ENCODE measurements at regions not wholly inside any gene's neighbourhood (a gene's known extent, or its start where the extent isn't known, plus 50 kb on each side); places are given as distances from the start of the nearest gene placed in this dataset.

DNA sequence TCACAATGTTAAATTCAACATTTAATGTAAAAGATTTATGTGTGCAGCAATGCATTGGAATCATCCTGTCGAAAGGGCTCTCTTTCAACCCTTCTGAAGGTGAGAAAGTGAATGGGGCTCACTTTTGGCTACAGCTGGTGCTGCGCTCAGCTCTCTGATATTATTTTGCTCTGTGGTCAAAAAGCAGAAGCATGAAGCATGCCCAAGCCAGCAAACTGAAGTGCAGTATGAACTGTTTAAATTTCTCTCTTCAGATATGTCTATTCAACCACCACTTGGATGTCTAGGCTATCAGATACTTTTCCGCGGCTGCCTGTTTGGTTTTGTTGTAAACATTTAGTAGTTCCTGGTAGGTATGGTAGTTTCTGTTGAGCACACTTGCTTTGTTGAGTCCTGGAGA lies 216.9 kb upstream of the TMPRSS15 start:
- no peak for DNase-seq
- Mint-ChIP-seq H3K4me3 (no peak overlapping the region), H3K27ac (no peak overlapping the region), H3K9me3 (peaks cover 6 to 27% (median 10%) of the 10 kb centered on the region in 5 donors), H3K36me3 (no peaks in the 10 kb centered on the region), H3K27me3 (no peaks in the 10 kb centered on the region), H3K4me1 (no peaks in the 10 kb centered on the region)
- H3K4me3 ChIP-seq (ENCODE audit: low read length): no peak overlapping the region
- H3K27ac ChIP-seq (ENCODE audit: low read depth, low read length): no peak overlapping the region
- CTCF ChIA-PET: no interaction called here
- no peaks in the 10 kb centered on the region for H3K9me3 ChIP-seq (ENCODE audit: low read length)
- no peaks in the 10 kb centered on the region for H3K36me3 ChIP-seq (ENCODE audit: insufficient read depth, low read length)
- no peaks in the 10 kb centered on the region for H3K4me1 ChIP-seq (ENCODE audit: insufficient read depth, low read length)
- no peaks in the 10 kb centered on the region for H3K27me3 ChIP-seq (ENCODE audit: insufficient read depth, low read length, poor library complexity, severe bottlenecking)
- POLR2A ChIA-PET: no interaction called here

DNA sequence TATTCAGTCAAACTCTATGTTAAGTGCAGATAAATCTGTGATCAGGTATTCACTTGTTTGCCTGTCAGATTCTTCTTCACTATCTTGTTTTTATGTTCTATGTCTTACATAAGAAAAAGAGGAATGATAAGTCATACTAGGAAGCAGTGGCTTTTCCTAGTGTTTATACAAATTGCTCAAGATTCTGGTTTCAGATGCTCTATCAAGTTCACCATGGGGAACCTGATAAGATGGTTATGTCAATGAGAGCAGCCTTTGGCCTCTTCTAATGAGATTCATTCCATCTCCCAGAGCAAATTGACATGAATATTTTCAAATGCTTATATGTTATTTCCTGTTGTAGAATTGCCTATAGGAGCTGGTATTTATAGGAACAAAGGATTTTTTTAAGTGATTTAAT lies 218.8 kb upstream of the TMPRSS15 start:
- H3K4me3 ChIP-seq (ENCODE audit: low read length): no peak overlapping the region
- H3K9me3 Mint-ChIP-seq: peaks cover 6 to 32% (median 10%) of the 10 kb centered on the region in 5 donors
- H3K36me3 Mint-ChIP-seq: no peaks in the 10 kb centered on the region
- no peak overlapping the region for H3K27ac Mint-ChIP-seq
- no peak overlapping the region for H3K4me3 Mint-ChIP-seq
- no peak overlapping the region for H3K27ac ChIP-seq (ENCODE audit: low read depth, low read length)
- ChIA-PET POLR2A (no interaction called here), CTCF (no interaction called here)
- no peak for DNase-seq
- no peaks in the 10 kb centered on the region for H3K36me3 ChIP-seq (ENCODE audit: insufficient read depth, low read length)
- no peaks in the 10 kb centered on the region for H3K27me3 ChIP-seq (ENCODE audit: insufficient read depth, low read length, poor library complexity, severe bottlenecking)
- H3K4me1 Mint-ChIP-seq: no peaks in the 10 kb centered on the region
- H3K4me1 ChIP-seq (ENCODE audit: insufficient read depth, low read length): no peaks in the 10 kb centered on the region
- no peaks in the 10 kb centered on the region for H3K9me3 ChIP-seq (ENCODE audit: low read length)
- H3K27me3 Mint-ChIP-seq: no peaks in the 10 kb centered on the region

DNA sequence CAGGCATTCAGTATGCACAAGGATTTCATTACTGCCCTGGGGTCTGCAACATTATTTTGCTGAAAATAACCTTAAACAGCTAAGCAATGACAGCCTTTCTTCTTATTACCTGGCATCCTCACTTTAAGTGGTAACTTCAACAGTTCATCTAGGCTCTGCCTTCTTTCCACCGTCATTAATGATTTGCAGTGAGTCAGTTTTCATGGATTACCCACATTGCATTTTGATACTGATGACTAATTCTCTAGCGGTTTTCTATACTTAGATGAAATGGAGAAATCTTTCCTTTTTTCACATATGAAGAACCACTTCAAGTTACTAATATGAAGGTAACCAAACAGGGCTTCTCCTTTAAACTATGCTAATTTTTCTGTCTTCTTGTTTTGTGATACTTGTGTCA lies 226.9 kb upstream of the TMPRSS15 start:
- H3K4me1 Mint-ChIP-seq: no peaks in the 10 kb centered on the region

DNA sequence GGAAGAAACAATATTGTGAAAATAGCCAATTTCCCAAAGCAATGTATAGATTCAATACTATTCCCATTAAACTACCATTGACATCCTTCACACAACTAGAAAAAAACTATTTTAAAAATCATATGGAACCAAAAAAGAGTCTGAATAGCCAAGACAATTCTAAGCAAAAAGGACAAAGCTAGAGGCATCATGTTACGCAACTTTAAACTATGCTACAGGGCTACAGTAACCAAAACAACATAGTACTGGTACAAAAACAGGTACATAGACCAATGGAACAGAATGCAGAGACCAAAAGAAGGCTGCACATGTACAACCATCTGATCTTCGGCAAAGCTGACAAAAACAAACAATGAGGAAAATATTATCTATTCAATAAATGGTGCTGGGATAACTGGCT lies 233.3 kb upstream of the TMPRSS15 start:
- no peak for DNase-seq
- Histone ChIP-seq H3K9me3 (ENCODE audit: low read length) (no peaks in the 10 kb centered on the region), H3K4me3 (ENCODE audit: low read length) (no peak overlapping the region), H3K27ac (ENCODE audit: low read depth, low read length) (no peak overlapping the region), H3K4me1 (ENCODE audit: insufficient read depth, low read length) (no peaks in the 10 kb centered on the region), H3K36me3 (ENCODE audit: insufficient read depth, low read length) (no peaks in the 10 kb centered on the region), H3K27me3 (ENCODE audit: insufficient read depth, low read length, poor library complexity, severe bottlenecking) (no peaks in the 10 kb centered on the region)
- CTCF ChIA-PET: no interaction called here
- H3K27me3 Mint-ChIP-seq: no peaks in the 10 kb centered on the region
- peaks cover 5 to 25% (median 6%) of the 10 kb centered on the region in 5 donors for H3K9me3 Mint-ChIP-seq
- no peak overlapping the region for H3K27ac Mint-ChIP-seq
- POLR2A ChIA-PET: no interaction called here
- H3K4me3 Mint-ChIP-seq: no peak overlapping the region
- no peaks in the 10 kb centered on the region for H3K4me1 Mint-ChIP-seq
- no peaks in the 10 kb centered on the region for H3K36me3 Mint-ChIP-seq

More for the DNA sequence above, 226.9 kb upstream of the TMPRSS15 start:
- H3K9me3 Mint-ChIP-seq: peaks cover 5 to 32% (median 12%) of the 10 kb centered on the region in 5 donors
- no peaks in the 10 kb centered on the region for H3K9me3 ChIP-seq (ENCODE audit: low read length)
- H3K27me3 Mint-ChIP-seq: no peaks in the 10 kb centered on the region
- H3K4me3 ChIP-seq (ENCODE audit: low read length): no peak overlapping the region
- H3K4me3 Mint-ChIP-seq: no peak overlapping the region
- no peak for DNase-seq
- H3K27ac ChIP-seq (ENCODE audit: low read depth, low read length): no peak overlapping the region
- no peaks in the 10 kb centered on the region for H3K36me3 ChIP-seq (ENCODE audit: insufficient read depth, low read length)
- no peaks in the 10 kb centered on the region for H3K4me1 ChIP-seq (ENCODE audit: insufficient read depth, low read length)
- H3K27me3 ChIP-seq (ENCODE audit: insufficient read depth, low read length, poor library complexity, severe bottlenecking): no peaks in the 10 kb centered on the region
- no peak overlapping the region for H3K27ac Mint-ChIP-seq
- POLR2A ChIA-PET: no interaction called here
- no peaks in the 10 kb centered on the region for H3K36me3 Mint-ChIP-seq
- CTCF ChIA-PET: no interaction called here

DNA sequence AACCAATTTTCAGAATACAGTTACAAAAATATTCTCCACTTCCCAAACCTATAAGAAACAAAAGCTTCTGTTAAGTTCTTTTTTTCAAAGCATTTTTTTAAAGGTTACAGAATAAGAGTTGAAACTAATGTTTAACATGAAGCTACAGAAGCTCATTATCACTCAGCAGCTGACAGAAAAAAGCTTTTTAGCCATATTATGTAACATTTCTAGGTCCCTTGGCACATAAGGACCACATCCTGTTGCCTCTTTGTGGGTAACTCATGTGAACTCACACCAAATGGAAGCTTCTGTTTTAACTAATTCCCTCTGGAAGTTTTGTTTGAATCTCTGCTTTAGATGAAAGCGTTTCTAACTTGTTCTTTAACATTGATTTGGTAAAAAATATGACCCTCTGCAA lies 242.5 kb upstream of the TMPRSS15 start:
- H3K27ac ChIP-seq (ENCODE audit: low read depth, low read length): no peak overlapping the region
- H3K4me1 Mint-ChIP-seq: no peaks in the 10 kb centered on the region
- H3K9me3 ChIP-seq (ENCODE audit: low read length): no peaks in the 10 kb centered on the region
- ChIA-PET POLR2A (no interaction called here), CTCF (no interaction called here)
- no peak overlapping the region for H3K4me3 Mint-ChIP-seq
- no peak for DNase-seq
- H3K27me3 Mint-ChIP-seq: no peaks in the 10 kb centered on the region
- no peak overlapping the region for H3K27ac Mint-ChIP-seq
- no peak overlapping the region for H3K4me3 ChIP-seq (ENCODE audit: low read length)
- no peaks in the 10 kb centered on the region for H3K4me1 ChIP-seq (ENCODE audit: insufficient read depth, low read length)
- H3K36me3 Mint-ChIP-seq: no peaks in the 10 kb centered on the region
- no peaks in the 10 kb centered on the region for H3K27me3 ChIP-seq (ENCODE audit: insufficient read depth, low read length, poor library complexity, severe bottlenecking)
- H3K36me3 ChIP-seq (ENCODE audit: insufficient read depth, low read length): no peaks in the 10 kb centered on the region
- H3K9me3 Mint-ChIP-seq: peaks cover 2 to 28% (median 7%) of the 10 kb centered on the region in 5 donors

DNA sequence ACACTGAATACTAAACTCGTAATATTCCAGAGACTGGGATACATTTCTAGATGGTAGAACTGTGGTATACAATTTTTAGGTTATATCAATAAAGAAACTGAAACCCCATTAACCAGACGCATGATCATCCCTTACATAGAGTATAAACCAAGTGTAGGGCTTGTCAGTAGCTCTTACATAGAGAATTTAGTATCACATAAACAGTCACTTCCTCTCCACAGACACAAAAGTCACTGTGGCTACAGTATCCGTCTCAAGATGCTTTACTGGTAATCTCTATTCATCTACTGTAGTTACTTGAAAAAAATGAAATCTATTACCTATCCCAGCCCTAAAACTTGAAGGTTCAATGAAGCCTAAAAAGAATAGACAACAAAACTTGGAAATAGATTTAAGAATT lies 252.3 kb upstream of the TMPRSS15 start:
- ChIA-PET CTCF (no interaction called here), POLR2A (no interaction called here)
- H3K27ac Mint-ChIP-seq: no peak overlapping the region
- no peaks in the 10 kb centered on the region for H3K36me3 ChIP-seq (ENCODE audit: insufficient read depth, low read length)
- H3K4me1 Mint-ChIP-seq: no peaks in the 10 kb centered on the region
- H3K4me3 Mint-ChIP-seq: no peak overlapping the region
- peaks cover 3 to 12% (median 4%) of the 10 kb centered on the region in 5 donors for H3K9me3 Mint-ChIP-seq
- no peaks in the 10 kb centered on the region for H3K36me3 Mint-ChIP-seq
- DNase-seq: no peak
- no peak overlapping the region for H3K4me3 ChIP-seq (ENCODE audit: low read length)
- H3K27ac ChIP-seq (ENCODE audit: low read depth, low read length): no peak overlapping the region
- no peaks in the 10 kb centered on the region for H3K4me1 ChIP-seq (ENCODE audit: insufficient read depth, low read length)
- no peaks in the 10 kb centered on the region for H3K9me3 ChIP-seq (ENCODE audit: low read length)
- no peaks in the 10 kb centered on the region for H3K27me3 Mint-ChIP-seq
- H3K27me3 ChIP-seq (ENCODE audit: insufficient read depth, low read length, poor library complexity, severe bottlenecking): no peaks in the 10 kb centered on the region

DNA sequence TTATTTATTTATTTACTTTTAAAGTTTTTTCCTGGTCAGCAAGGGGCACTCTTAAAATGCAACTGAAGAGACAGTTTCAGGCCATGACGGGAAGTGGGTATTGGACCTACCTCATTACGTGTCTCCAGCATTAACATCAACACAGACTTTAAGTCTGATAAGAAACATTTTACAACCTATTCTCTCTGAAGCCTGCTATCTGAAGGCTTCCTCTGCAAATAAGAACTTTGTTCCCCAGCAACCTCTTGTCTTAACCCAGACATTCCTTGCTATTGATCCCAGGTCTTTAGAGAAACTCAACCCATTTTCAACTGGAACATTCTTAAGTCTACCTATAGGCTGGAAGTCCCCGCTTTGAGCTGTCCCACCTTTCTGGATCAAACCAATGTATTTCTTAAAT lies 258.3 kb upstream of the TMPRSS15 start:
- H3K9me3 Mint-ChIP-seq: peaks cover 2 to 21% (median 12%) of the 10 kb centered on the region in 5 donors
- Histone ChIP-seq H3K9me3 (ENCODE audit: low read length) (no peaks in the 10 kb centered on the region), H3K36me3 (ENCODE audit: insufficient read depth, low read length) (no peaks in the 10 kb centered on the region), H3K4me1 (ENCODE audit: insufficient read depth, low read length) (no peaks in the 10 kb centered on the region), H3K27me3 (ENCODE audit: insufficient read depth, low read length, poor library complexity, severe bottlenecking) (no peaks in the 10 kb centered on the region), H3K4me3 (ENCODE audit: low read length) (no peak overlapping the region), H3K27ac (ENCODE audit: low read depth, low read length) (no peak overlapping the region)
- no peak overlapping the region for H3K27ac Mint-ChIP-seq
- ChIA-PET CTCF (no interaction called here), POLR2A (no interaction called here)
- H3K4me3 Mint-ChIP-seq: no peak overlapping the region
- H3K27me3 Mint-ChIP-seq: no peaks in the 10 kb centered on the region
- H3K36me3 Mint-ChIP-seq: no peaks in the 10 kb centered on the region
- no peak for DNase-seq
- no peaks in the 10 kb centered on the region for H3K4me1 Mint-ChIP-seq

DNA sequence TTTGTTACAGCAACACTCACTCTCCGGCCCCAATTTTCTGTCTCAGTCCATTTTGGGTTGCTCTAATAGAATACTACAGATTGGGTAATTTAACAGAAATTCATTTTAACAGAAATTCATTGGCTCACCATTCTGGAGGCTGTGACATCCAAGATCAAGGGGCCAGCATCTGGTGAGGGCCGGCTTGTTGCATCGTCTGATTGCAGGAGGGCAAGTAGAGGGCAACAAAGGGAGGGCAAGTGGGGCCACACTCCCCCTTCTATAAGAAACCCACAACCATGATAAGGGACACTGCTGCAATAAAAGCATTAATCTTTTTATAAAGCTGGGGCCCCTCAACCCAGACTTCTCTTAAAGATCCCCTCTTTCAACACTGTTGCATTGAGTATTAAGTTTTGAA lies 260.1 kb upstream of the TMPRSS15 start:
- H3K4me1 ChIP-seq (ENCODE audit: insufficient read depth, low read length): no peaks in the 10 kb centered on the region
- H3K4me1 Mint-ChIP-seq: no peaks in the 10 kb centered on the region
- H3K27ac Mint-ChIP-seq: no peak overlapping the region
- ChIA-PET POLR2A (no interaction called here), CTCF (no interaction called here)
- H3K27me3 Mint-ChIP-seq: no peaks in the 10 kb centered on the region
- no peak overlapping the region for H3K27ac ChIP-seq (ENCODE audit: low read depth, low read length)
- H3K4me3 Mint-ChIP-seq: no peak overlapping the region
- no peaks in the 10 kb centered on the region for H3K36me3 ChIP-seq (ENCODE audit: insufficient read depth, low read length)
- no peaks in the 10 kb centered on the region for H3K36me3 Mint-ChIP-seq
- peaks cover 4 to 25% (median 17%) of the 10 kb centered on the region in 5 donors for H3K9me3 Mint-ChIP-seq
- no peak overlapping the region for H3K4me3 ChIP-seq (ENCODE audit: low read length)
- no peaks in the 10 kb centered on the region for H3K27me3 ChIP-seq (ENCODE audit: insufficient read depth, low read length, poor library complexity, severe bottlenecking)
- H3K9me3 ChIP-seq (ENCODE audit: low read length): no peaks in the 10 kb centered on the region
- no peak for DNase-seq

DNA sequence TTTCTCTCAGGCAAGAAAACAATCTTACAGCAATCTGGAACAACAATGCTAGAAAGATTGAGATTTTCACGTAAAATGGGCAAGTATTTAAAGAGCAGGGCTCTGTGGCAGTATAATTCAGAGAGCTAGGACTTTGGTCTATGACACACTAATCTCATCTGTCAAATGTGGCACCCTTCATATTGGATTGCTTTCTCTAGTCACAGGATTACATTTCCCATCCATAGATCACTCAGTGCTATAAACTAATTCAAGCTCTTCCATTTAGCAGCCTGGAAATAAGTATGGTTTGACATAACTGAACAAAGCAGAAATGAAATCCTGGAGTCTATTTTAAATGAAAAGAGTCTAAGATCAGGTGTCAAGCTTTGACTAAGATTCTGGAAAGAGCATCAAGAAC lies 263.1 kb upstream of the TMPRSS15 start:
- ChIA-PET CTCF (no interaction called here), POLR2A (no interaction called here)
- H3K4me3 ChIP-seq (ENCODE audit: low read length): no peak overlapping the region
- Mint-ChIP-seq H3K27ac (peak overlapping the region in 1 of 8 donors; percentile 80), H3K4me3 (no peak overlapping the region), H3K36me3 (no peaks in the 10 kb centered on the region), H3K9me3 (peaks cover 5 to 45% (median 27%) of the 10 kb centered on the region in 5 donors), H3K4me1 (no peaks in the 10 kb centered on the region), H3K27me3 (no peaks in the 10 kb centered on the region)
- no peaks in the 10 kb centered on the region for H3K27me3 ChIP-seq (ENCODE audit: insufficient read depth, low read length, poor library complexity, severe bottlenecking)
- no peaks in the 10 kb centered on the region for H3K9me3 ChIP-seq (ENCODE audit: low read length)
- no peak for DNase-seq
- no peak overlapping the region for H3K27ac ChIP-seq (ENCODE audit: low read depth, low read length)
- no peaks in the 10 kb centered on the region for H3K4me1 ChIP-seq (ENCODE audit: insufficient read depth, low read length)
- no peaks in the 10 kb centered on the region for H3K36me3 ChIP-seq (ENCODE audit: insufficient read depth, low read length)
